Mammary epithelial cell (primary cell): ENCODE measurements at regions not wholly inside any gene's neighbourhood (a gene's known extent, or its start where the extent isn't known, plus 50 kb on each side); places are given as distances from the start of the nearest gene placed in this dataset.

Source experiments
- CTCF ChIP-seq, 2 donors: IDR thresholded peaks in 1 of 2; conservative IDR thresholded peaks in 1 of 2; 2 replicates each; pipeline ENCODE4 v1.5.1; 2011 to 2012; ENCODE audit warnings: inconsistent platforms in 2 of 2, low read length in 2 of 2, mild to moderate bottlenecking in 2 of 2, control low read depth in 1 of 2, low read depth in 1 of 2; ENCODE audit not compliant: insufficient read depth in 1 of 2; ENCODE audit errors: extremely low read depth in 1 of 2
- EZH2 ChIP-seq: IDR thresholded peaks from 2 replicates; pipeline ENCODE4 v1.6.1; 2012; ENCODE audit warnings: low read length, inconsistent platforms, borderline replicate concordance

DNA sequence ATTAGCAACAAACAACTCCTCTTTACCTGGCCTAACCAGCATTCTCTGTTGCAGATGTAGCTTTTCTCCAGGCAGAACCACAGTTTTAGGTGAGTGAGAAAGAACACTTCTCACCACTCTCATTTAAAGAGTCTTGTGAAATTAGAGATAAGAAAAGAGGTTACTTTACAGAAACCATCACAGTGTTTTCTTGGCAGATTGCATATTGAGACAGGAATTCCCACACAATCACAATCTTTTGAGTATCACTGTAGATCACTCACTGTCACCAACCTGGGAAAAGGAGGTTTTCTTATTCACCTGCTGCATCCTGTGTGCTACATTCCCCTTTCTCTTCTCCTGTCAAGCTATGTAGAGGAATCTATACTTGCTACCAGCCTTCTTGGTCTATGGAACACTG lies 574.6 kb downstream of the SLC4A3 start:
- TF ChIP-seq CTCF (conservative IDR thresholded peaks at IDR 0.05 in 1 of 2, IDR thresholded peaks at IDR 0.05 in 1 of 2; ENCODE audit: extremely low read depth in 1 of 2, insufficient read depth in 1 of 2, low read depth in 1 of 2, low read length in 2 of 2) (no peak), EZH2 (no peak)
